Right lobe of liver (tissue), 6 donors: ENCODE measurements at regions not wholly inside any gene's neighbourhood (a gene's known extent, or its start where the extent isn't known, plus 50 kb on each side); places are given as distances from the start of the nearest gene placed in this dataset.

Source experiments
- ATAC-seq, 4 donors: fragments of 200-7000 bp; cut with Tn5 transposase; one replicate each; pipeline ENCODE4 v1.9.1; 2020; ENCODE audit warnings: mild to moderate bottlenecking in 4 of 4, moderate library complexity in 4 of 4
- DNase-seq, 3 donors: peaks; one replicate each; pipeline ENCODE4 v3.0.0-alpha.2; 2020
- H3K27ac ChIP-seq, 3 donors: fragments of 200-600 bp; one replicate each; pipeline ENCODE4 v1.8.0; 2022
- H3K27me3 ChIP-seq, 2 donors: fragments of 200-600 bp; one replicate each; pipeline ENCODE4 v1.8.0; 2022
- H3K36me3 ChIP-seq, 4 donors: fragments of 200-600 bp; sonication (generic) in 1 of 4; one replicate each; pipeline versions ENCODE4 v1.5.1 to v1.8.0; 2017 to 2022; ENCODE audit warnings: control low read depth in 1 of 4
- H3K4me1 ChIP-seq, 4 donors: fragments of 200-600 bp; sonication (generic) in 1 of 4; one replicate each; pipeline versions ENCODE4 v1.5.1 to v1.8.0; 2017 to 2022; ENCODE audit warnings: control low read depth in 1 of 4
- H3K4me3 ChIP-seq, 3 donors: fragments of 200-600 bp; one replicate each; pipeline ENCODE4 v1.8.0; 2022
- H3K9me3 ChIP-seq, 4 donors: fragments of 200-600 bp; sonication (generic) in 1 of 4; one replicate each; pipeline versions ENCODE4 v1.5.1 to v1.8.0; 2017 to 2022; ENCODE audit warnings: control low read depth in 1 of 4
- CTCF ChIP-seq, 4 donors: fragments of 200-600 bp in 3 of 4; fragments of 450-650 bp in 1 of 4; IDR thresholded peaks; one replicate each; pipeline versions ENCODE4 v1.5.1 to v1.8.0; 2016 to 2022; ENCODE audit warnings: antibody characterized with exemption in 4 of 4, mild to moderate bottlenecking in 2 of 4
- POLR2A ChIP-seq: fragments of 450-650 bp; IDR thresholded peaks from one replicate; pipeline ENCODE4 v1.6.1; 2017; ENCODE audit warnings: antibody characterized with exemption, mild to moderate bottlenecking
- WGBS: methylation state at CpG from one replicate; pipeline ENCODE4 v1.1.6; 2018; ENCODE audit warnings: low coverage, low lambda C conversion rate; ENCODE audit not compliant: insufficient coverage; ENCODE audit errors: missing lambda C conversion rate; 5-methylcytosine and 5-hydroxymethylcytosine counted together
- intact Hi-C, 2 donors: fragments of 100-400 bp; cut with DNase I; formaldehyde crosslinking; loops; one replicate each; pipeline versions ENCODE4 v1.11.2 to v1.14.1; 2022
- donor health status: DM: no; HTN: yes; CAD: no.
- donor health status: DM: no; HTN: no; CAD: no.
- donor health status: DM: no; HTN: no; CAD: no.
- donor health status: DM: no; HTN: yes; CAD: no.
- donor health status: DM: no; HTN: yes; CAD: no.

- no peak for DNase-seq
- Histone ChIP-seq H3K4me3 (no peak overlapping the region), H3K4me1 (no peaks in the 10 kb centered on the region), H3K36me3 (no peaks in the 10 kb centered on the region), H3K27ac (no peak overlapping the region), H3K9me3 (no peaks in the 10 kb centered on the region), H3K27me3 (no peaks in the 10 kb centered on the region)
- 67% methylated on average over 1 of the region's 1 CpG for WGBS
- TF ChIP-seq CTCF (IDR thresholded peaks at IDR 0.05) (no peak), POLR2A (no peak)
- ATAC-seq = no peak
- intact Hi-C loops = no loop called here
Observed at GRCh38 chr6:78484198-78485064, 382.9 kb upstream of the IRAK1BP1 start.

GRCh38 chr6:78487401-78487800 lies 379.9 kb upstream of the IRAK1BP1 start:
- Histone ChIP-seq H3K27me3 (no peaks in the 10 kb centered on the region), H3K9me3 (no peaks in the 10 kb centered on the region), H3K27ac (no peak overlapping the region), H3K4me3 (no peak overlapping the region), H3K4me1 (no peaks in the 10 kb centered on the region), H3K36me3 (no peaks in the 10 kb centered on the region)
- WGBS = 65% methylated on average over 1 of the region's 1 CpG
- DNase-seq = no peak
- intact Hi-C loops = no loop called here
- TF ChIP-seq POLR2A (no peak), CTCF (IDR thresholded peaks at IDR 0.05) (no peak)
- no peak for ATAC-seq

GRCh38 chr6:78489874-78490273 lies 377.5 kb upstream of the IRAK1BP1 start:
- Histone ChIP-seq H3K27ac (no peak overlapping the region), H3K36me3 (no peaks in the 10 kb centered on the region), H3K27me3 (no peaks in the 10 kb centered on the region), H3K4me1 (no peaks in the 10 kb centered on the region), H3K4me3 (no peak overlapping the region), H3K9me3 (no peaks in the 10 kb centered on the region)
- ATAC-seq (no peak), DNase-seq (no peak)
- TF ChIP-seq CTCF (IDR thresholded peaks at IDR 0.05) = no peak
- TF ChIP-seq POLR2A = no peak
- intact Hi-C loops = no loop called here
- 50% methylated on average over 1 of the region's 1 CpG for WGBS

GRCh38 chr6:78492351-78493017 lies 374.9 kb upstream of the IRAK1BP1 start:
- Histone ChIP-seq H3K27ac (no peak overlapping the region), H3K4me3 (no peak overlapping the region), H3K36me3 (no peaks in the 10 kb centered on the region), H3K9me3 (no peaks in the 10 kb centered on the region), H3K27me3 (no peaks in the 10 kb centered on the region), H3K4me1 (no peaks in the 10 kb centered on the region)
- TF ChIP-seq POLR2A (no peak), CTCF (IDR thresholded peaks at IDR 0.05) (no peak)
- intact Hi-C loops = no loop called here
- WGBS = 17% methylated on average over 4 of the region's 4 CpGs
- ATAC-seq = no peak
- DNase-seq = no peak
